GM10248 (cell line): ENCODE measurements at regions not wholly inside any gene's neighbourhood (a gene's known extent, or its start where the extent isn't known, plus 50 kb on each side); places are given as distances from the start of the nearest gene placed in this dataset.

ENCODE experiments used
- CTCF ChIA-PET: fragments of 300-600 bp; sonication (Branson Sonifier 250); formaldehyde crosslinking; extraction: SDS; loops from one replicate; lab custom pipeline; 2021; ENCODE audit warnings: antibody characterized with exemption; lab: Yijun Ruan, JAX
- POLR2A ChIA-PET: fragments of 350-650 bp; sonication (Branson Sonifier 250); formaldehyde crosslinking; extraction: SDS; loops from one replicate; lab custom pipeline; 2020; ENCODE audit warnings: antibody characterized with exemption; lab: Yijun Ruan, JAX
- DNase-seq: peaks from one replicate; pipeline ENCODE4 v3.0.0; 2012; ENCODE audit errors: extremely low spot score
- CTCF ChIP-seq: IDR thresholded peaks from 2 replicates; pipeline ENCODE4 v1.5.1; 2012; ENCODE audit warnings: mild to moderate bottlenecking, low read depth; ENCODE audit errors: extremely low read depth, missing control alignments, control extremely low read depth

DNA sequence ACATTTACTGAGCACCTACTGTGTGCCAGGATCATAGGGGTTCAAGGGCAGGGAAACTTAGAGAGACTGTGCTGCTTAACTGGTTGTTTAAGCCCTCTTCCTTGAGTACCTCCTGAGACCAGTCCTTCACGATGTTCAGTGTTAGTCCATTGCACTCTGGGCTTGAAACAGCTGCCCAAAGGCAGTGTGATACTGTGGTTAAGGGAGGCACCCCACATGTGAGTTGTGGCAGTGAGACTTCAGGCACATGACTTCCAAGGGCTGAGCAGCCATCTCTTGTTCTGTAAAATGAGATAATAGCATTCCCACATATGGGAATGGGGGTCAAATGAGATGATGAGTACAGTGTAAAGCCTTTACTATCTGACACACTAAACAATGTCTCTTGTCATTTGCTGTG lies 75.1 kb downstream of the LINGO1 start:
- ChIA-PET CTCF (interaction anchor here (1.1 to 1.9 kb wide), 2 partner anchors 8 to 14 kb away, joined by 4 to 7 read pairs; no protein-coding TSS in a partner anchor), POLR2A (no interaction called here)
- no peak for TF ChIP-seq CTCF
- DNase-seq: no peak

DNA sequence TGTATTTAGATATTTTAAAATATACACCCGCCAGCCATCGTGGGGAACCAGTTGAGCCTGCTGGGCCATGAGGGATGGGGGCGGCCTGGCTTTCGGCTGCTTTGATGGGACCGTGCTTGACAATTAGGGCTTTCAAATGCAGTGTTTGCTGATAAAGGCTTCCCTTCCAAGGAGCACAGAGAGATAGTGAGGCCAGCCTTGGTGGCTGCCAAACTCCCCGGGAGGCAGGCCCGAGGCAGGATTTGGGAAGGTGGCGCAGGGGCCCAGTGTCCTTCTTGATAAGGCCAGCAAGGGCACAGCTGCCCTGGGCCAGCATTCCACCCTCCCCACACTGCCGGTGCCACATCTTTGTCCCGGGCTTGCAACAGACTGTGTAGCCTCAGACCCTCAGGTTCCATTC lies 75.6 kb downstream of the LINGO1 start:
- DNase-seq: no peak
- CTCF ChIA-PET: interaction anchor here (1.9 to 5.7 kb wide), 2 partner anchors 14 kb away, joined by 7 to 28 read pairs; no protein-coding TSS in a partner anchor
- POLR2A ChIA-PET: no interaction called here
- TF ChIP-seq CTCF: no peak

GRCh38 chr15:77556622-77557021 lies 76.1 kb downstream of the LINGO1 start:
- no peak for DNase-seq
- TF ChIP-seq CTCF: no peak
- ChIA-PET CTCF (interaction anchor here (5.7 kb wide), 1 partner anchor 13 kb away, joined by 28 read pairs; no protein-coding TSS in a partner anchor), POLR2A (no interaction called here)

- ChIA-PET CTCF (interaction anchor here (5.7 kb wide), 1 partner anchor 12 kb away, joined by 28 read pairs; no protein-coding TSS in a partner anchor), POLR2A (no interaction called here)
- DNase-seq: no peak
- TF ChIP-seq CTCF: no peak
These were observed 77.5 kb downstream of the LINGO1 start for GRCh38 chr15:77555232-77555631.

GRCh38 chr15:77554306-77555080 lies 78.2 kb downstream of the LINGO1 start:
- CTCF ChIA-PET: interaction anchor here (5.7 kb wide), 1 partner anchor 11 kb away, joined by 28 read pairs; no protein-coding TSS in a partner anchor
- DNase-seq: no peak
- POLR2A ChIA-PET: no interaction called here

GRCh38 chr15:77553695-77554094 lies 79.0 kb downstream of the LINGO1 start:
- CTCF ChIA-PET: interaction anchor here (5.7 kb wide), 1 partner anchor 10 kb away, joined by 28 read pairs; no protein-coding TSS in a partner anchor
- POLR2A ChIA-PET: no interaction called here
- no peak for TF ChIP-seq CTCF
- no peak for DNase-seq

More at GRCh38 chr15:77554306-77555080, 78.2 kb downstream of the LINGO1 start:
- no peak for TF ChIP-seq CTCF
